Stimulated activated CD4-positive, alpha-beta T cell treated with anti-CD3 and anti-CD28 coated beads, TNF-alpha, amount 100 ng/mL, for 1 hour (primary cell): ENCODE measurements at regions not wholly inside any gene's neighbourhood (a gene's known extent, or its start where the extent isn't known, plus 50 kb on each side); places are given as distances from the start of the nearest gene placed in this dataset.
"Not testable (repeated sequence)": the region's sequence is repeated elsewhere in the genome, so short reads cannot be mapped to it uniquely, and the experiment has no call there.

Source experiments
- DNase-seq, 3 donors: peaks; one replicate each; pipeline ENCODE4 v3.0.0-alpha.2; 2020; ENCODE audit warnings: low read depth in 3 of 3, low spot score in 1 of 3

GRCh38 chr5:117667105-117667504 lies 1092.5 kb upstream of the SEMA6A start:
- no peak for DNase-seq

GRCh38 chr5:117665121-117665520 lies 1090.5 kb upstream of the SEMA6A start:
- no peak for DNase-seq

- DNase-seq: no peak
Measured at GRCh38 chr5:117662361-117662760, 1087.7 kb upstream of the SEMA6A start.

- no peak for DNase-seq
Measured at GRCh38 chr5:117657541-117657940, 1082.9 kb upstream of the SEMA6A start.

DNA sequence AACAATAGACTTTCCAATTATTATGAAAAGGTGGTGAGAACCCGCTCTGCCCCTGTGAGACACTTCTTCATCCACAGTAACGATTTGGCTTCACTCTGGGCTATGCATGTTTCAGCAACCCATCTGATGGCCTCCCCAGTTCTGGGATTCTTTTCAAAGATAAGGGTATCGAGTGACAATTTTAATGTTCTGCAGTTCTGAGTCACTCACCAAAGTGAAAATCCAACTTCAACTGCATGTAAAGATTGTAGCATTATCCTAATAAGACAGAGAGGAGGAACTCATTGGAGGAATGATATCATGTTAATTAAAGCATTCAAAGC lies 1078.3 kb upstream of the SEMA6A start:
- no peak for DNase-seq

- no peak for DNase-seq
Measured at GRCh38 chr5:117652036-117652957, 1077.7 kb upstream of the SEMA6A start.

DNA sequence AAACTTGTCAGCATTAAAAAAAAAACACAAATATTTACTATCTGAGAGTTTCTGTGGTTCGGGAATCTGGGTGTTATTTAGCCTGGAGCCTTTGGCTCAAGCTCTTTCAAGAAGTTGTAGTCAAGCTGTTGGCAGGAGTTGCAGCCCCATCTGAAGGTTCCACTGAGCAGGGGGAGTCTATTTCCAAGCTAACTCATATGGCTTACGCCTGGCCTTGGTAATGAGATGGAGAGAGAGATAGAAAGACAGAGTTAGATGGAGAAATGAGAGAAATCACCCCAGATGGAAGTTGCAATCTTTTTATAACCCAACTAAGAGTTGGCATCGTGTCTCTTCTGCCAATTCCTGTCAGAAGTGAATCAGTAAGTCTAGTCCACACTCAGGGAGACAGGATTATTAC lies 1075.2 kb upstream of the SEMA6A start:
- no peak for DNase-seq

- no peak for DNase-seq
Measured at GRCh38 chr5:117645400-117645799, 1070.8 kb upstream of the SEMA6A start.

DNA sequence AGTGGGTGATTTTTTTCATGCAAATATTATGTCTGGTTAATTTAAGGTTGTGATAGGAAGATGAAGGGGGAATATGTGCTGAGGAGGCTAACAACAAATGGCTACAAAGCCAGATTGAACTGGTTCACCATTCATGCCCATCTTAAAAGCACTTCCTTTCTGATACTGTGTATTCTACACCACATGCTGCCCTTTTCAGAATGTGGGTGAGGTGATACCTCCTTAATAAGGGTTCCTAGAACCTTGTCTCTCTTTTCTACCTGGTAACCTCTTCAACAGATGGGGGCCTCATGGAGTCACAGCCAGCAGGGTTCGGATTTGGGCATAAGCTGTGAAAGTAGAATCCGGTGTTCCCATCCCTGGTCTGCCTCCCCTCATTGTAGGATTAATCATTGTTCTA lies 1064.0 kb upstream of the SEMA6A start:
- DNase-seq: no peak

DNA sequence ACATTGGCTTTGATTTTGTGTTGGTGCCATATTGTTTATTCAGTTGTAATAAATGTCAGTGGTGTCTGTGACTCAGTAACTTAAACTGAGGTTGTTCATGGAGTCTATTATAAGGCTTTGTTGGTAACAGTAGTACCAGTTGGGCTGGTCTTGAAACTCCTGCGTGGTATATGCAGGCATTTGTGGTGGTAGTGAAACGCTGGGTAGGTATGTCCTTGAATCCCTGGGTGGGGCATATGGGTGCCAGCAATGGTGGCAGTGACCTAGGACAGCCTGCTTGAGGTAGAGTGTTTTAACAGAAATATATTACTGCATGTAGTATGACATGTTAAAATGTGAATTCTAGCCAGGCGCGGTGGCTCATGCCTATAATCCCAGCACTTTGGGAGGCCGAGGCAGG lies 1058.5 kb upstream of the SEMA6A start:
- DNase-seq: no peak

DNA sequence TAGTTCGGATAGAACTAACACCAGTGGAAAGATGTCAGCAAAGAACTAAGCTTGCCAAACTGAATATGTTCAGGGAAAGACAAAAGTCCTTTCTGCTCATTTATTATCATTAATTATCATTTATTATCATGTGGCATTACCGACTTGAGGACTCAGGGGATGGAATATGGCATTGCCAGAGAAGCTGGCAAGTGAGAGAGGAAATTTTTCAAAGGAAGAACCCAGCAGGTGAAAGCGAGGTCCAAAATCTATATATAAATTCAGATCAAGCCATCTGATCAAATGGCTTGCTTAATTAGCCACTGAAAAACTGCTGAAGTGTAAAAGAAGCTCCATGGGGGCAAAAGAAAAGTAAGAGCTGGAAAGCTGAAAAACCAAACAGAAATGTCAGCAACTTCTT lies 1049.6 kb upstream of the SEMA6A start:
- DNase-seq: no peak

- no peak for DNase-seq
Measured at GRCh38 chr5:117623042-117623805, 1048.6 kb upstream of the SEMA6A start.

- no peak for DNase-seq
Measured at GRCh38 chr5:117621921-117622320, 1047.3 kb upstream of the SEMA6A start.

- no peak for DNase-seq
Measured at GRCh38 chr5:117615226-117615625, 1040.6 kb upstream of the SEMA6A start.

GRCh38 chr5:117614408-117614807 lies 1039.8 kb upstream of the SEMA6A start:
- no peak for DNase-seq

GRCh38 chr5:117604845-117605244 lies 1030.2 kb upstream of the SEMA6A start:
- DNase-seq: no peak

GRCh38 chr5:117599811-117600210 lies 1025.2 kb upstream of the SEMA6A start:
- DNase-seq: not testable (repeated sequence)

- DNase-seq: no peak
Measured at GRCh38 chr5:117594166-117594565, 1019.5 kb upstream of the SEMA6A start.

DNA sequence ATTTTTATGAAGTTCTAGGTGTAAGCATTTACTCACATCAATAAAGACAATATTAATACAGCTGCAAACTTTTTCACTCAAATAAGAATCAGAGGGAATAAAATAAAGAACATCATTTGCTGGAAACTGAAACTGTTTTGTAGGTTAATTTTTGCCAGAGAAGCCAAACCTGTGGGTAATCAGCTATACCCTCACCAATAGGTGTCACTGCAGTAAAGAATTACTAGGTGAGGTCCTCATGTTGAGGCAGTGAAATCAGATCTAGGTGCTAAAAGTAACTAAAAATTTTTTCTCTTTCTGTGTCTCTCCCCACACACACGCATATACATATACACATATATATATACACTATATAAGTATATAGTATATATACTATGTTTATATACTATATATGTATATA lies 1016.3 kb upstream of the SEMA6A start:
- DNase-seq: no peak

DNA sequence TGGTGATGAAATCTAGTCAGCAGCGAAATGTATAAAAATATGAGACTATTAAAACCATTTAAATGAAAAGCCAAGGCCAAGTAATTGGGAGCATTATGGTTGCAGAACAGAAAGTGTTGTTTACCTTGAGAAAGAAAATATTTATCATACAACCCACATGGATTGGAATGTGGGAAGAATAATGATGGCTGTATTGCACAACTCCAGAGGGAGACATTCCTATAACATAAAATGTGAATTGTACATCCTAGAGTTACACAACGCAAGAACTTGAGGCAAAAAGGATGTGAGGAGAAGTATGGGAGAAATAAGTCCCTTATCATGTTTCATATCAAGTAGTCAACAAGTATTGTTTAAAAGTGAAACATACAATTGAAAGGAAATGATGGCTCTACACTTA lies 1014.0 kb upstream of the SEMA6A start:
- DNase-seq: no peak

DNA sequence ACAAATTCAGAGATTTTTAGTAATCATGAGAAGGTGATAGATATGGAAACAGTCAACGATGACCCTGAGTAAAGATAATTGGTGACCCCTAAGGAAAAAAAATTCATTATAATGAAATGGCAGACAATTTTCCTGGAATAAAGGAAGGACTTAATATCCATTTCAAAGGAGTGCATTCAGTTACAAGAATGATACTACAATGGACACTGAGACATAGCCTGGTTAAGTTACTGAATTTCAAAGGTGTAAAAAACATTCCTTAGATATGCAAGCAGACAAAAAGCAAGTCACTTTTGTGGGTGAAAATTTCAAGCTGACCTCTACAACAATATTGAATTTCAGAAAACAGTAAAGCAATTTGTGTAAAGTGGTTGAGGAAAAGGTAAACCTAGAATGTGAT lies 1012.5 kb upstream of the SEMA6A start:
- no peak for DNase-seq

DNA sequence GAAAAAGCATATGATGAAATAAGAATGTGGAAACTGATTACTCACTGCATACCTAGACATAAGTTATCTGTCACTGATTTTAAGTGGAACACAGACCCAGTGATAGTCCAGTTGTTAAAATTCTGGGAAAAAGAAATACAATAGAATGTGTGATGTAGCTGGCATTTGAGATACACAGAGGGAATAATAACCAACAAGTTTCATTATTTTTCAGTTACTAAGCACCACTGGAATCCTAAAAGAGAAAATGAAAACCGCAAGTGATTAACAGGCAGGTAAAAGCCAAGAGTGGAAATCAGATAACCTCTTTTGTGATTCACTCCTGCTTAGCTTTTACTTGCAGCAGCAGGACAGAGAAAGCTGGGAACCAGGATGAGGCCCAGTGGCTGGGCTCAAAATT lies 994.0 kb upstream of the SEMA6A start:
- DNase-seq: no peak

- DNase-seq: no peak
Measured at GRCh38 chr5:117568126-117568525, 993.5 kb upstream of the SEMA6A start.
